Heart right ventricle (tissue), 16 donors: ENCODE measurements at regions not wholly inside any gene's neighbourhood (a gene's known extent, or its start where the extent isn't known, plus 50 kb on each side); places are given as distances from the start of the nearest gene placed in this dataset.

Source experiments
- ATAC-seq, 8 donors: fragments of 200-7000 bp; cut with Tn5 transposase; one replicate each; pipeline ENCODE4 v1.9.1; 2020; ENCODE audit warnings: mild to moderate bottlenecking in 8 of 8, moderate library complexity in 8 of 8, moderate number of reproducible peaks in 1 of 8
- DNase-seq, 2 donors: peaks; one replicate each; pipeline ENCODE4 v3.0.0-alpha.2; 2020
- H3K27ac ChIP-seq, 10 donors: fragments of 200-600 bp; sonication (generic) in 2 of 10; one replicate each; pipeline versions ENCODE4 v1.5.0 to v1.8.0; 2020 to 2022; ENCODE audit warnings: mild to moderate bottlenecking in 3 of 10
- H3K27me3 ChIP-seq, 7 donors: fragments of 200-600 bp; one replicate each; pipeline ENCODE4 v1.8.0; 2021 to 2022; ENCODE audit warnings: mild to moderate bottlenecking in 2 of 7
- H3K36me3 ChIP-seq, 9 donors: fragments of 200-600 bp; sonication (generic) in 1 of 9; one replicate each; pipeline versions ENCODE4 v1.5.0 to v1.8.0; 2020 to 2022; ENCODE audit warnings: mild to moderate bottlenecking in 2 of 9
- H3K4me1 ChIP-seq, 9 donors: fragments of 200-600 bp; sonication (generic) in 1 of 9; one replicate each; pipeline versions ENCODE4 v1.5.0 to v1.8.0; 2020 to 2022; ENCODE audit warnings: mild to moderate bottlenecking in 4 of 9
- H3K4me3 ChIP-seq, 10 donors: fragments of 200-600 bp; sonication (generic) in 2 of 10; one replicate each; pipeline versions ENCODE4 v1.5.0 to v1.8.0; 2020 to 2022; ENCODE audit warnings: mild to moderate bottlenecking in 7 of 10, moderate library complexity in 2 of 10
- H3K9me3 ChIP-seq, 11 donors: fragments of 200-600 bp in 10 of 11; sonication (generic) in 2 of 11; one replicate each; pipeline versions ENCODE4 v1.5.0 to v1.8.0; 2013 to 2022; ENCODE audit warnings: mild to moderate bottlenecking in 2 of 11, control low read depth in 1 of 11, moderate library complexity in 1 of 11
- WGBS, 2 donors: extraction: QIAGEN DNeasy Blood & Tissue Kit; methylation state at CpG; one replicate each; pipeline ENCODE4 v1.1.7; 2013; ENCODE audit warnings: inconsistent platforms in 1 of 2; 5-methylcytosine and 5-hydroxymethylcytosine counted together
- intact Hi-C, 10 donors: fragments of 100-400 bp; cut with DNase I; formaldehyde crosslinking; loops; one replicate each; pipeline versions ENCODE4 v1.11.1 to v1.14.2; 2022
- TF ChIP-seq, protein P1 (sequence below), 9 donors: fragments of 200-600 bp; sonication (generic) in 2 of 9; IDR thresholded peaks; one replicate each; pipeline versions ENCODE4 v1.5.0 to v1.8.0; 2021 to 2022; ENCODE audit warnings: antibody characterized with exemption in 9 of 9, mild to moderate bottlenecking in 5 of 9, moderate library complexity in 1 of 9
- donor health status: Arrhythmogenic right ventricular cardiomyopathy.
- donor health status: ischemic (EF 13 %, LVEDD 7.1; RV severe dilation, severe dysfunction).
- donor health status: healthy with polysubstance abuse.
- donor health status: DM: no; HTN: yes; CAD: no.
- donor health status: DM: no; HTN: no; CAD: no.
- donor health status: ischemic (EF 25% LVEDD 6.9; RV normal size, moderate dysfunction).
- donor health status: ischemic (EF 25% LVEDD 5.7; RV mildly dilated, moderate dysfunction).
- donor health status: healthy.
- donor health status: DM: yes; HTN: yes; CAD: no.
- donor health status: Ischemic cardiomyopathy.
- donor health status: ischemic (EF 35%, LVEDD 5.7; RV mildly dilated, moderate dysfunction).
- donor health status: nonischemic (EF 11% LVEDD 7.7; RV severe dilation, severe dysfunction).
- donor health status: DM: yes; HTN: yes; CAD: no.
- donor health status: PGD.
- donor health status: ischemic (EF 29% LVEDD 5.4; RV normal size, mild dysfunction).
- donor health status: nonischemic (EF 23%, LVEDD 6.1; RV moderate dilation, normal function).

DNA sequence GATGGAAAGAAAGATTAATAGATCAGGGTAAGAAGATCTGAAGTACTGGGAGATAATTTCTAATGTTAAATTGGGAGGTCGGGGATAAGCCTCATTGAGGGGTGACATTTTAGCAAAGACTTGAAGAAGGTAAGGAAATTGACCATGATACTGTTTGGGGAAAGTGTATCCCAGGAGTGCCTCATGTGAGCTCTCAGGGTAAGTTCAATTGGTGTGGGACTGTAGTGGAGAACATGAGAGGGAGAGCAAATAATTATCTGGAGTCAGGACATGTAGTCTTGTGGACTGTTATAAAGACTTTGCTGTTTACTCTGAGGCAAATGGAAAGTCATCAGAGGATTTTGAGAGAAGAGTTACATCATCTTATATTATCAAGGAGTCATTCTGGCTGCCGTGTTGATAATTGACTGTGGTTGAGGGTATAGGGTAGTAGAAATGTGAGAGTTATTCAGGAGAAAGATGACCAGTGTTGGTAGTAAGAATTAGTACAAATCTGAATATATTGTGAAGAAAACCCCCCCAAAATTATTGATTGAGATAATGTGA, 624.4 kb downstream of the ADCYAP1 start:
- no peak for DNase-seq
- H3K4me1 ChIP-seq: no peaks in the 10 kb centered on the region
- TF ChIP-seq, protein P1, sequence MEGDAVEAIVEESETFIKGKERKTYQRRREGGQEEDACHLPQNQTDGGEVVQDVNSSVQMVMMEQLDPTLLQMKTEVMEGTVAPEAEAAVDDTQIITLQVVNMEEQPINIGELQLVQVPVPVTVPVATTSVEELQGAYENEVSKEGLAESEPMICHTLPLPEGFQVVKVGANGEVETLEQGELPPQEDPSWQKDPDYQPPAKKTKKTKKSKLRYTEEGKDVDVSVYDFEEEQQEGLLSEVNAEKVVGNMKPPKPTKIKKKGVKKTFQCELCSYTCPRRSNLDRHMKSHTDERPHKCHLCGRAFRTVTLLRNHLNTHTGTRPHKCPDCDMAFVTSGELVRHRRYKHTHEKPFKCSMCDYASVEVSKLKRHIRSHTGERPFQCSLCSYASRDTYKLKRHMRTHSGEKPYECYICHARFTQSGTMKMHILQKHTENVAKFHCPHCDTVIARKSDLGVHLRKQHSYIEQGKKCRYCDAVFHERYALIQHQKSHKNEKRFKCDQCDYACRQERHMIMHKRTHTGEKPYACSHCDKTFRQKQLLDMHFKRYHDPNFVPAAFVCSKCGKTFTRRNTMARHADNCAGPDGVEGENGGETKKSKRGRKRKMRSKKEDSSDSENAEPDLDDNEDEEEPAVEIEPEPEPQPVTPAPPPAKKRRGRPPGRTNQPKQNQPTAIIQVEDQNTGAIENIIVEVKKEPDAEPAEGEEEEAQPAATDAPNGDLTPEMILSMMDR (IDR thresholded peaks at IDR 0.05): no peak
- H3K27me3 ChIP-seq: peaks cover 0 to 5% (median 0%) of the 10 kb centered on the region in 7 donors
- no peak overlapping the region for H3K4me3 ChIP-seq
- peaks cover 0 to 4% (median 0%) of the 10 kb centered on the region in 11 donors for H3K9me3 ChIP-seq
- intact Hi-C loops: no loop called here
- 63 to 71% methylated on average over 2 of the region's 2 CpGs for WGBS, 2 donors
- H3K36me3 ChIP-seq: no peaks in the 10 kb centered on the region
- ATAC-seq: no peak
- H3K27ac ChIP-seq: no peak overlapping the region

GRCh38 chr18:1530650-1531049, 626.0 kb downstream of the ADCYAP1 start:
- H3K27me3 ChIP-seq: peaks cover 0 to 5% (median 0%) of the 10 kb centered on the region in 7 donors
- no peak for DNase-seq
- no peaks in the 10 kb centered on the region for H3K36me3 ChIP-seq
- TF ChIP-seq, protein P1 (IDR thresholded peaks at IDR 0.05): no peak
- intact Hi-C loops: no loop called here
- no peak overlapping the region for H3K4me3 ChIP-seq
- H3K9me3 ChIP-seq: peaks cover 0 to 4% (median 0%) of the 10 kb centered on the region in 11 donors
- H3K4me1 ChIP-seq: no peaks in the 10 kb centered on the region
- H3K27ac ChIP-seq: no peak overlapping the region
- ATAC-seq: no peak

DNA sequence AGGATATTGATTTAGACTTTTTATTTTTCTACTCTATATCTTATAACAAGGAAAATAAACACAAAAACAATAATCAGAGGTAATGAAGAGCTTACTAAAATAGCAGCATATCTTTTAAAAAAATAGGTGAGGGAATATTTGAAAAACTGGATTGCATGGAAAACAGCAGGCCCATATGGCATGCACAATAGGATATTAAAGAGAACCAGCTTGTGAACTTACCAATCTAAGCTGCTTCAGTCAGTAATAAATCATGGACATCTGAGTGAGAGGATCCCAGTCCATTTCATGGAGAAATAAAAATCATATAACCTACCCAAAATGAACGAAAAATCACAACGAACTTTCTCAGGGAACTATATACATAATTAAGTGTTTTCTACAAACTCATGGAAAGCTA, 634.6 kb downstream of the ADCYAP1 start:
- Histone ChIP-seq H3K4me1 (no peaks in the 10 kb centered on the region), H3K4me3 (no peak overlapping the region)
- TF ChIP-seq, protein P1 (IDR thresholded peaks at IDR 0.05): no peak

GRCh38 chr18:1541478-1541877, 636.8 kb downstream of the ADCYAP1 start:
- 83 to 85% methylated on average over 8 of the region's 8 CpGs for WGBS, 2 donors
- H3K4me3 ChIP-seq: no peak overlapping the region
- no peaks in the 10 kb centered on the region for H3K36me3 ChIP-seq
- H3K27me3 ChIP-seq: peaks cover 0 to 5% (median 0%) of the 10 kb centered on the region in 7 donors
- H3K9me3 ChIP-seq: no peaks in the 10 kb centered on the region
- ATAC-seq (no peak), DNase-seq (no peak)
- H3K27ac ChIP-seq: no peak overlapping the region
- TF ChIP-seq, protein P1 (IDR thresholded peaks at IDR 0.05): no peak
- intact Hi-C loops: no loop called here
- no peaks in the 10 kb centered on the region for H3K4me1 ChIP-seq

More for the DNA sequence above, 634.6 kb downstream of the ADCYAP1 start:
- ATAC-seq: no peak
- H3K36me3 ChIP-seq: no peaks in the 10 kb centered on the region
- intact Hi-C loops: no loop called here
- H3K27ac ChIP-seq: no peak overlapping the region
- H3K9me3 ChIP-seq: no peaks in the 10 kb centered on the region
- H3K27me3 ChIP-seq: peaks cover 0 to 4% (median 0%) of the 10 kb centered on the region in 7 donors
- WGBS, 2 donors: 85 to 87% methylated on average over 2 of the region's 2 CpGs
- no peak for DNase-seq
